ENCODE measurements at regions not wholly inside any gene's neighbourhood (a gene's known extent, or its start where the extent isn't known, plus 50 kb on each side); places are given as distances from the start of the nearest gene placed in this dataset.
A peak's percentile ranks its signal among the peaks of the same experiment; 100 is the strongest.

DNA sequence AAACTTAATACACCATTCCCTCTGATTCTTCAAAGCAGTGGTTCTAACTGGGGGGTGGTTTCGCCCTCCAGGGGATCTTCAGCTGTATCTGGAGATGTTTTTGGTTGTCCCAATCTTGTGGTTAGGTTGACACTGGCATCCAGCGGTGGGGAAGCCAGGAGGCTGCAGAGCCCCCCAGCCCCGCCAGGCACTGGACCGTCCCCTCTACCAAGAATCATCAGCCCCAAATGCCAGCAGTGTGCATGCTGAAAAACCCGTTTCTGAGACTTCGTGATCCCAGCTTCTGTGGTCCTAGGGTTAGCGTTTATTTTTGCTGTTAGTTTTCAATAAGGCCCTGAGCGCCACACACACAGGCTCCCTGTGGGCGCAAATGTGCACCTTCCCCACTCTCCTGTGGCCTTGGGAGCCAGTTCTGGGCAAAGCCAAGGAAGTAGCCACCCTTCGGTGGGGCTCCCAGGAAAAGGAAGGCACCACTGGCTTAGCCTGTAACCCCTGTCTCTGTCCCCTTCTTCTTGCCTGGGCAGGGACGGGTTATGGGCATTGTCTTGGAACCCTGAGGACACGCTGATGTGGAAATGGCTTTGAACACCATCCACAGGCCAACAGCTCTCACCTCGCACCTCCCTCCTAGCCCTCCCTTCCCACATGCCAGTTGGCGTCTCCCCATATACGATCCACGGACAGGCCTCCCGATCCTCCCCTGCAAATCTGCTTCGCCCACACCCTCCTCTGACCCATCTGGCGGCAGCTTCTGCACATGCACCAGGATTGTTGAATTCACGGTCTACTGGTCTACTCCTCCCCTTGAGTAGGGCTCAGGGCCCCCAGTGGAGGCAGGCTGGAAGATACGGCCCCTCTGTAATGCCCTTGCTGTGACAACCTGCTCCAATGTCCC is 71.4 kb upstream of the CCND1 start:
- H3K4me3 ChIP-seq, result no peak overlapping the region
- peak; percentile 38 for DNase-seq (ENCODE audit: low spot score)
- TF ChIP-seq, protein P1, sequence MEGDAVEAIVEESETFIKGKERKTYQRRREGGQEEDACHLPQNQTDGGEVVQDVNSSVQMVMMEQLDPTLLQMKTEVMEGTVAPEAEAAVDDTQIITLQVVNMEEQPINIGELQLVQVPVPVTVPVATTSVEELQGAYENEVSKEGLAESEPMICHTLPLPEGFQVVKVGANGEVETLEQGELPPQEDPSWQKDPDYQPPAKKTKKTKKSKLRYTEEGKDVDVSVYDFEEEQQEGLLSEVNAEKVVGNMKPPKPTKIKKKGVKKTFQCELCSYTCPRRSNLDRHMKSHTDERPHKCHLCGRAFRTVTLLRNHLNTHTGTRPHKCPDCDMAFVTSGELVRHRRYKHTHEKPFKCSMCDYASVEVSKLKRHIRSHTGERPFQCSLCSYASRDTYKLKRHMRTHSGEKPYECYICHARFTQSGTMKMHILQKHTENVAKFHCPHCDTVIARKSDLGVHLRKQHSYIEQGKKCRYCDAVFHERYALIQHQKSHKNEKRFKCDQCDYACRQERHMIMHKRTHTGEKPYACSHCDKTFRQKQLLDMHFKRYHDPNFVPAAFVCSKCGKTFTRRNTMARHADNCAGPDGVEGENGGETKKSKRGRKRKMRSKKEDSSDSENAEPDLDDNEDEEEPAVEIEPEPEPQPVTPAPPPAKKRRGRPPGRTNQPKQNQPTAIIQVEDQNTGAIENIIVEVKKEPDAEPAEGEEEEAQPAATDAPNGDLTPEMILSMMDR (IDR thresholded peaks at IDR 0.05), result no peak
- H3K27ac ChIP-seq, result no peak overlapping the region

DNA sequence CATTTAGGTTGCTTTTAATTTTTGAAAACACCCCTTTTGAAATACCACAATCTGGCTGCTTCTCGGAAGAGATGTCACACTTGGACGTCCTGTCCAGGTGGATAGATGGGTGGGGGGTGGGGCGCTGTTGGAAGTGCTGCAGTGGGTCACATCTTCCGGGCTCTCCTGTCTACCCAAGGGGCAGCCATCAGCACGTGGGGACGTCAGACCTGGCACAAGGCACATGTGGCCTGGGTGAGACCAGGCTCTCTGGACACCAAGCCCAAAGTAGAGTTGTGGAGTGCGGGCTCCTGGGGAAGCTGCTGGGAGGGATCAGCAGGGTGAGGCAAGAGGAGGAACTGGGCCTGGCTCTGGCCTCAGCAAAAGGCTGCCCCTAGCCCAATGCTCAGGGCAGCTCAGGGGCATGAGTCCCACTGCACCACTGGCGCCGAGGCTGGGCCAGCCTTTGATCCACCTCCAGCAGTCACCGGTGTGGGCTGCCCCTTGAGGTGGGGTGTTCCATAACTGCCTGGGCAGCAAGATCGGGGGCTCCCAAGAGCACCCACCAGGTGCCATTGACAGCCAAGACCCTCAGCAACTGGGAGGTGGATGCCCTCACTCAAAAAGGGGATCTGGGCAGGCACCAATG is 68.6 kb upstream of the CCND1 start:
- Histone ChIP-seq H3K4me3 (no peak overlapping the region), H3K27ac (no peak overlapping the region)
- TF ChIP-seq, protein P1 (IDR thresholded peaks at IDR 0.05), result no peak
- peak; percentile 53 for DNase-seq (ENCODE audit: low spot score)

DNA sequence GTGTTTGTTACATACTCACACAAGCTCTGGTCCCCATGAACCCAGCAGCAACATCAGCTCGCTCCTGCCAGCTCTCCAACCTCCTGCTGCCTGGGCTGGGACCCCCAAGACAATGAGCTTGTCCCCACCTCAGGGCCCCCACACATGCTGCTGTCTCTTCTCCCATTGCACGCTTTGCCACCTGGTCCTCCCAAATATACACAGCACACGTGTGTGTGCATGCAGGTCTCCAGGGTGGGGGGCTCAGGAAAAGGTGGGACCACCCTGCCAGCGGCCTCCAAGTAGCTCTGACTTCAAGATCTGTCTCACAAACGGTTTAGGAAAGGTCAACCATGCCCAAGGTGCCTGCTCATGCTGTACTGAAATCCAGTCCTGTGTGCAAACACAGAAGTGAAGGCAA is 68.1 kb upstream of the CCND1 start:
- no peak overlapping the region for H3K4me3 ChIP-seq
- no peak for DNase-seq (ENCODE audit: low spot score)

DNA sequence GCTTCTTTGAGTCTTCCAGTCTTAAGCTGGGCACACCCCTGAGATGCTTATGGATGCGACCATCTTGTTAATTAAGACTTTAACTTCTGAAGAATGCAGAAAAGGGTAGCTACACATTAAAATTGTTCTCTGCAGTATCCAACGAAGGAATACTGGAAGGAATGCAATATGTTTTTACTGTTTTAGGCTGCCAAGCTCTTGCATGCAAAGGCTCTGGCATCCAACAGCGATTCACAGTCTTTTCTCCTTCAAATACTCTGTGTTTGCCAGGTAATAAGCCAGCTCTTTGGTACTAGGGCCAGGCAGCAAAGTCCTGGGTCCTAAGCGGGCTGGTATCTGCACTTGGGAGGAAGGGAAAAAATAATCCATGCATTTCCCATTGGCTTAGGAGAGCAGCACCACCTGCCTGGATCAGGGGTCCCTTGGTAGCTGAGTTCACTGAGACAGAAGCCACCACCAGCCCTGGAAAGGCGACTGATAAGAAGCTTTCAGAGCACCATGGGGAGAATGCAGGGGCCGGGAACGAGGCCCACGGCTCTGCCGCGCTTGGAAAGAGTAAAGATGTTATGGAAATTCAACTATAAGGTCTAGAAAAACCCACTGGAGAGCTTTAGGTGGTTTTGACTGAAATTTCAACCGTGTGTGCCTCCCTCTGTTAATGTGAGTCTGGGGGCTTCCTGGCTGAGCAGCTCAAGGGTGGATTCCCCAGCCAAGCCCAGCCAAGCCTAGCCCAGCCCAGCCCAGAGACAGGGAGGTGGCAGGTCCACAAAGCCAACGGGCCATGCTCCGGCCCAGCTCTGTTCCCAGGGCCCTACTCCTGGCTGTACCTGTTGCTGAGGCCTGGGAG is 67.0 kb upstream of the CCND1 start:
- Histone ChIP-seq H3K27ac (no peak overlapping the region), H3K4me3 (no peak overlapping the region)
- TF ChIP-seq, protein P1 (IDR thresholded peaks at IDR 0.05), result no peak
- peak; percentile 33 for DNase-seq (ENCODE audit: low spot score)

More for the DNA sequence above, 68.1 kb upstream of the CCND1 start:
- no peak overlapping the region for H3K27ac ChIP-seq
- TF ChIP-seq, protein P1 (IDR thresholded peaks at IDR 0.05), result no peak

DNA sequence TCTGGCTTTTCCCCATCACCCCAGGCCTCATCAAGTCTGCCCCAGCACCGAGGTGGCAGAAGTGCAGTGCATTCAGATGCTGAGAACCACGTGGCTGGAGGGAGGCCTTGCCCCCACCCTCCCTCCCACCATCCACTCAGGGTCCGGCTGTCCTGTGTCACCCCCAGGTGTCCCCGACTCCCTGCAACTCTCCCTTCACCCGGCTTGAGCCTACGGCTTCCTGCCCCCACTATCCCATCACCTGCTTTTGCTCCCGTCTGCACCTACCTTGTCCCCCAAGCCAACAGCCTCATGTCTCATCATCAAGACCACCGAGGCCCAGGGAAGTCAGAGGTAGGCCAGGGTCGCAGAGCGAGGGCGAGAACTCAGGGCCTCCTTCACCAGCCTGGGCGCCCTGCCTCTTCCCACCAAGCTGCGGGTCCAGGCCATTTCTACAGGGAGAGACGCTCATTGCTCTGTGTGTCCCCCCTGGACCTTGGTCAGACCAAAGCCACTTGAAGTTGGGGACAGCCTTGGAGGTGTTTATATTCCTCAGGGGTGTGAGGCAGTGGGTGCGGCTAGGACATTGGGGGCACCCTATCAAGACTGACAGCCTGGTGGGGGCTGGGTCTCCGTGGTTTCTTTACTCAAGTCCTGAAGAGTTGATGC is 66.2 kb upstream of the CCND1 start:
- Histone ChIP-seq H3K27ac (no peak overlapping the region), H3K4me3 (no peak overlapping the region)
- peak; percentile 36 for DNase-seq (ENCODE audit: low spot score)
- TF ChIP-seq, protein P1 (IDR thresholded peaks at IDR 0.05), result no peak

DNA sequence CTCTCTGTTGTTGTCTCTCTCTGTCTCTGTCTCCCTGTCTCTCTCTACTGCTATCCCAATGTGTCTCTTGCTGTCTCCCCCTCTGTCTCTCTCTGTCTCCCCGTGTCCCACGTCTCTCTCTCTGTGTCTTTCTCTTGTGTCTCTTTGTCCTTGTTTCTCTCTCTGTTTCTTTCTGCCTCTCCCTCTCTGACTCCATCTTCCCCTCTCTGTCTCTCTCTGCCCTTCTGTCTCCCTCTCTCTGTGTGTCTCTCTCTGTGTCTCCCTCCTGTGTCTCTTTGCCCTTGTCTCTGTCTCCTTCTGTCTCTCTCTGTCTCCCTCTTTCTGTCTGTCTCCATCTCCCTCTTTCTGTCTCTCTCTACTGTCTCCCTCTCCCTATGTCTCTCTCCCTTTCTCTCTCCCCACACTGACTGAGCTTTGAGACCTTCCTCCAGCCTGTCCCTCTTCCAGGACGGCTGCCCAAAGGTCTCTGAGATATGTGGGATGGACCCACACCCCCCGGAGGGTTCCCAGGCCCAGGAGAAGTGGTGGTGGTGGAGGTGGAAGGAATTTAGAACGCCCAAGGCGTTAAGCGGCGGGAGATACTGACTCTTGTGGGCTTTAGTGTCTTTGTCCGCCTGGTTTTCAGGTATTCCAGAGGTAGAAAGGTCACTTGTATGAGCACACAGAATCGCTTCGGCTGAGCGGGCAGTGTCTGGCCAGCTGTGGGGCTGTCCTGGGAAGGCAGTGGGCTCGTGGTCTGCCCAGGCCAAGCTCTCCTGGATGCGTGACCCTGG is 65.5 kb upstream of the CCND1 start:
- Histone ChIP-seq H3K4me3 (no peak overlapping the region), H3K27ac (no peak overlapping the region)
- peak; percentile 38 for DNase-seq (ENCODE audit: low spot score)
- TF ChIP-seq, protein P1 (IDR thresholded peaks at IDR 0.05), result no peak

All from coronary artery (tissue), 2 donors.